ENCODE measurements at regions not wholly inside any gene's neighbourhood (a gene's known extent, or its start where the extent isn't known, plus 50 kb on each side); places are given as distances from the start of the nearest gene placed in this dataset.

DNA sequence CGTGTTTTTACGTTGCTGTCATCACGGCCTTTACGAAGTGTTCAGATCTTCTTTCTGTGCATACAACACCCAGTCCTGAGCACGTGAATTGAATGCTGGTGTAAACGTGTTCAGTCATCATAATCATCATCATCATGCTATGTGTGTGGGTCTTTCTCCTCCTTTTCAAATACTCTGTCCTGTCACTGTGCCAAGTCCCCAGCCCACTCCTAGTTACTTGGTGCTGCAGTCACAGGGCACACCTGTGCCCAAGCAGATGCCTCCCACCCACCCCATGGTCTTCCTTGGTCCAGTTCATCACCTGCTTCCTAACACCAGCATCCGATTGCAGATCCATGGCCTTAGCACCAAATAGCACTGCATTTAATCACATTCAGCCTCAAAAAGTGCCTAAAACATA is 78.6 kb upstream of the MGMT start:
- no peaks in the 10 kb centered on the region for H3K36me3 ChIP-seq (ENCODE audit: control insufficient read depth, insufficient read depth, low read length)
- no peaks in the 10 kb centered on the region for H3K27me3 ChIP-seq (ENCODE audit: control insufficient read depth, insufficient read depth, low read length)
- DNase-seq (ENCODE audit: low read depth), result no peak
- H3K4me3 ChIP-seq (ENCODE audit: low read depth, low read length), result no peak overlapping the region
- TF ChIP-seq, protein P1, sequence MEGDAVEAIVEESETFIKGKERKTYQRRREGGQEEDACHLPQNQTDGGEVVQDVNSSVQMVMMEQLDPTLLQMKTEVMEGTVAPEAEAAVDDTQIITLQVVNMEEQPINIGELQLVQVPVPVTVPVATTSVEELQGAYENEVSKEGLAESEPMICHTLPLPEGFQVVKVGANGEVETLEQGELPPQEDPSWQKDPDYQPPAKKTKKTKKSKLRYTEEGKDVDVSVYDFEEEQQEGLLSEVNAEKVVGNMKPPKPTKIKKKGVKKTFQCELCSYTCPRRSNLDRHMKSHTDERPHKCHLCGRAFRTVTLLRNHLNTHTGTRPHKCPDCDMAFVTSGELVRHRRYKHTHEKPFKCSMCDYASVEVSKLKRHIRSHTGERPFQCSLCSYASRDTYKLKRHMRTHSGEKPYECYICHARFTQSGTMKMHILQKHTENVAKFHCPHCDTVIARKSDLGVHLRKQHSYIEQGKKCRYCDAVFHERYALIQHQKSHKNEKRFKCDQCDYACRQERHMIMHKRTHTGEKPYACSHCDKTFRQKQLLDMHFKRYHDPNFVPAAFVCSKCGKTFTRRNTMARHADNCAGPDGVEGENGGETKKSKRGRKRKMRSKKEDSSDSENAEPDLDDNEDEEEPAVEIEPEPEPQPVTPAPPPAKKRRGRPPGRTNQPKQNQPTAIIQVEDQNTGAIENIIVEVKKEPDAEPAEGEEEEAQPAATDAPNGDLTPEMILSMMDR (IDR thresholded peaks at IDR 0.05; ENCODE audit: insufficient read depth, low read length, poor library complexity, severe bottlenecking), result no peak

DNA sequence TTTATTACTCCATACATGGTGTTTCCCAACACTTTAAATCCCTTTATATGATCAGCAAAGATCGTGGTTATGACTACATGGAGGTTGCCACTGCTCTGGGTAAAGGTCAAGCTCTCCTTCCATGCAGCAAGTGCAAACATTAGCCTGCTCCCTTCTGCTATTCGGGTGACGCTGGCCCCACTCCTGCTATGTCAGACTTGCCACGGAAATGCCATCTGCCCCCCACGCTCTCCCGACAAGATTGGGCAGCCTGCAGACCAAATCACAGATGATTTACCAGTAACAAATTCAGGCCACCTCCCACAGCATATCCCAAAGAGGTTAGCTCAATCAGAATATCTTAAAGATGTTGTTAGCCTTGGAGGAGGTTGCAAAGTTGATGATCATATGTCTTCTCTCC is 77.8 kb upstream of the MGMT start:
- TF ChIP-seq, protein P1 (IDR thresholded peaks at IDR 0.05; ENCODE audit: insufficient read depth, low read length, poor library complexity, severe bottlenecking), result no peak
- no peak for DNase-seq (ENCODE audit: low read depth)
- H3K4me3 ChIP-seq (ENCODE audit: low read depth, low read length), result no peak overlapping the region

DNA sequence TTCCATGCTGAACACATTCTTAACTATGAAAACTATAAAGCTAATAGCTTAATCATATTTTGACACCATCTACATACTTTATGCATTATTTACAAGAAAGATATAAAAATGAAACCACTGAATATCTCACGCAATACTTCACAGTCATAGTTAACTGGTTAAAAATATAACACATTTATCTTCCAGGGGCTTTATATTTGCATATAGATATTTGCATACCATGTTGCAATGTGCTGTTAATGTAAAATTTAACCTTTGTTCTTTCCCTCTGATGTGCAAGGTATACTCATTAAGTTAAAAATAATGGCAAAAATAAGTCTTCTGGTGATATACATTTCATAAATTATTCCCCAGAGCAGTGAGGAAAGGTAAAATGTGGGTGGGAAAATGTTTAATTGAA is 76.9 kb upstream of the MGMT start:
- TF ChIP-seq, protein P1 (IDR thresholded peaks at IDR 0.05; ENCODE audit: insufficient read depth, low read length, poor library complexity, severe bottlenecking), result no peak
- Histone ChIP-seq H3K4me3 (ENCODE audit: low read depth, low read length) (no peak overlapping the region), H3K27me3 (ENCODE audit: control insufficient read depth, insufficient read depth, low read length) (peaks cover 8% of the 10 kb centered on the region), H3K36me3 (ENCODE audit: control insufficient read depth, insufficient read depth, low read length) (no peaks in the 10 kb centered on the region)
- no peak for DNase-seq (ENCODE audit: low read depth)

More for the DNA sequence above, 77.8 kb upstream of the MGMT start:
- H3K36me3 ChIP-seq (ENCODE audit: control insufficient read depth, insufficient read depth, low read length), result no peaks in the 10 kb centered on the region
- peaks cover 3% of the 10 kb centered on the region for H3K27me3 ChIP-seq (ENCODE audit: control insufficient read depth, insufficient read depth, low read length)

DNA sequence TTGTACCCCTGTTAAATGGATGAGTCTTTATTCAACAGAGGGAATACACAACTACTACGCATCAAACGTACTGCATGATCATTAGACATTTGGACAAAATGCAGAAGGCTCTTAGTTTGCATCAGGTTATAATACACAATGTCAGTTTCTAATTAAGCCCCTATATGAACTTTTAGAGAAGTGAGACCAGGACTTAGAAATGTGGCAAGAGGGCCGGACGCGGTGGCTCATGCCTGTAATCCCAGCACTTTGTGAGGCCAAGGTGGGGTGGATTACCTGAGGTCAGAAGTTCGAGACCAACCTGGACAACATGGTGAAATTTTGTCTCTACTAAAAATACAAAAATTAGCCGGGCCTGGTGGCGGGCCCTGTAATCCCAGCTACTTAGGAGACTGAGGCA is 76.3 kb upstream of the MGMT start:
- no peak for DNase-seq (ENCODE audit: low read depth)
- H3K36me3 ChIP-seq (ENCODE audit: control insufficient read depth, insufficient read depth, low read length), result no peaks in the 10 kb centered on the region
- H3K4me3 ChIP-seq (ENCODE audit: low read depth, low read length), result no peak overlapping the region
- TF ChIP-seq, protein P1 (IDR thresholded peaks at IDR 0.05; ENCODE audit: insufficient read depth, low read length, poor library complexity, severe bottlenecking), result no peak
- H3K27me3 ChIP-seq (ENCODE audit: control insufficient read depth, insufficient read depth, low read length), result peaks cover 8% of the 10 kb centered on the region

DNA sequence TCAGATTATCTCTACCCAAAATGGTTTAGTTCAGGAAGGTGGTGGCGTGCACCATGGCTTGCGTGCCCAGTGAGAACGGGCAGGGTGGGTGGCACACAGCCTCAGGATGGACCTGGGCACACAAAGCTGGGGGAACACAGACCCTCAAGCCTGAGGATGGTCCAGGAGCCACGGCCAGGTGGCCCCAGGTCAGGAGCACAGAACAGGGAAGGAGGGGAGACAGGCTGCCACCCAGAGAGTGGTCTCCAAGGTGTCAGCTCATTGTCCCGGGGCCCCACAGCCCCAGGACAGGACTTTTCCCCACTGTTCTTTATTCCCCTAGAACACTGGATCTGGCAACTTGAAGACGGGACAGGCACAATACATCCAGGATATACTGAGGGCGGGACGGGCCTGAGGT is 75.6 kb upstream of the MGMT start:
- TF ChIP-seq, protein P1 (IDR thresholded peaks at IDR 0.05; ENCODE audit: insufficient read depth, low read length, poor library complexity, severe bottlenecking), result no peak
- H3K36me3 ChIP-seq (ENCODE audit: control insufficient read depth, insufficient read depth, low read length), result no peaks in the 10 kb centered on the region
- peaks cover 8% of the 10 kb centered on the region for H3K27me3 ChIP-seq (ENCODE audit: control insufficient read depth, insufficient read depth, low read length)
- no peak overlapping the region for H3K4me3 ChIP-seq (ENCODE audit: low read depth, low read length)
- no peak for DNase-seq (ENCODE audit: low read depth)

DNA sequence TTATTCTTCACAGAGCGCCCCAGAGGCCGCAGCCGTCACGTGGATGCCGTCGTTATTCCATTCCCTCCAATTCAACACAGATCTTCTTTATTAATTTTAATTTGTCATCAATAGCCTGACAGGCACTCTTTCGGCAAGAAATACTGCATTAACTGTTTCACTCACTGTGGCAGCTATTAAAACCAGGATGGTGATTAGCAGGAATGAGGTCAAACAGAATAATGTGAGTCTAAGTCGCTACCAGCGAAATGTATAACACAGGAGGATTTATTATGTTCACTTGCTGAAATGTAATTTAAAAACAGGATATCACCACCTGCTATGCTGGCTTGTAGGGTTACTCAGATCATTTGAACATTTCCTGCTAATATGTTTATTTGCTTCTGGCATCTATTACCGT is 74.2 kb upstream of the MGMT start:
- no peak overlapping the region for H3K4me3 ChIP-seq (ENCODE audit: low read depth, low read length)
- TF ChIP-seq, protein P1 (IDR thresholded peaks at IDR 0.05; ENCODE audit: insufficient read depth, low read length, poor library complexity, severe bottlenecking), result no peak
- H3K36me3 ChIP-seq (ENCODE audit: control insufficient read depth, insufficient read depth, low read length), result no peaks in the 10 kb centered on the region
- peaks cover 8% of the 10 kb centered on the region for H3K27me3 ChIP-seq (ENCODE audit: control insufficient read depth, insufficient read depth, low read length)
- no peak for DNase-seq (ENCODE audit: low read depth)

Measured in kidney epithelial cell (primary cell).